ENCODE measurements at regions not wholly inside any gene's neighbourhood (a gene's known extent, or its start where the extent isn't known, plus 50 kb on each side); places are given as distances from the start of the nearest gene placed in this dataset.

GRCh38 chr5:115381911-115382662 is 85.6 kb upstream of the CCDC112 start:
- TF ChIP-seq, protein P1, sequence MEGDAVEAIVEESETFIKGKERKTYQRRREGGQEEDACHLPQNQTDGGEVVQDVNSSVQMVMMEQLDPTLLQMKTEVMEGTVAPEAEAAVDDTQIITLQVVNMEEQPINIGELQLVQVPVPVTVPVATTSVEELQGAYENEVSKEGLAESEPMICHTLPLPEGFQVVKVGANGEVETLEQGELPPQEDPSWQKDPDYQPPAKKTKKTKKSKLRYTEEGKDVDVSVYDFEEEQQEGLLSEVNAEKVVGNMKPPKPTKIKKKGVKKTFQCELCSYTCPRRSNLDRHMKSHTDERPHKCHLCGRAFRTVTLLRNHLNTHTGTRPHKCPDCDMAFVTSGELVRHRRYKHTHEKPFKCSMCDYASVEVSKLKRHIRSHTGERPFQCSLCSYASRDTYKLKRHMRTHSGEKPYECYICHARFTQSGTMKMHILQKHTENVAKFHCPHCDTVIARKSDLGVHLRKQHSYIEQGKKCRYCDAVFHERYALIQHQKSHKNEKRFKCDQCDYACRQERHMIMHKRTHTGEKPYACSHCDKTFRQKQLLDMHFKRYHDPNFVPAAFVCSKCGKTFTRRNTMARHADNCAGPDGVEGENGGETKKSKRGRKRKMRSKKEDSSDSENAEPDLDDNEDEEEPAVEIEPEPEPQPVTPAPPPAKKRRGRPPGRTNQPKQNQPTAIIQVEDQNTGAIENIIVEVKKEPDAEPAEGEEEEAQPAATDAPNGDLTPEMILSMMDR (IDR thresholded peaks at IDR 0.05; ENCODE audit: low read length), result no peak
- no peak for TF ChIP-seq EZH2 (IDR thresholded peaks at IDR 0.05; ENCODE audit: borderline replicate concordance, low read length)

Measured in OCI-LY1 (cell line).